Hepatocyte (in vitro differentiated cells): ENCODE measurements at regions not wholly inside any gene's neighbourhood (a gene's known extent, or its start where the extent isn't known, plus 50 kb on each side); places are given as distances from the start of the nearest gene placed in this dataset.

ENCODE experiments used
- DNase-seq: peaks from one replicate; pipeline ENCODE4 v3.0.0-alpha.2; 2016; ENCODE audit warnings: low spot score
- H2AFZ ChIP-seq: fragments of 200-600 bp; sonication (generic); 2 replicates; pipeline ENCODE4 v1.6.0; 2016; ENCODE audit warnings: antibody characterized with exemption, mild to moderate bottlenecking
- H3K27ac ChIP-seq: fragments of 200-600 bp; sonication (generic); 2 replicates; pipeline ENCODE4 v1.5.1; 2016; ENCODE audit warnings: mild to moderate bottlenecking
- H3K27me3 ChIP-seq: fragments of 200-600 bp; sonication (generic); 2 replicates; pipeline ENCODE4 v1.6.1; 2016
- H3K36me3 ChIP-seq: fragments of 200-600 bp; sonication (generic); replicated peaks from 2 replicates; pipeline ENCODE4 v1.5.1; 2016; ENCODE audit warnings: low read depth; ENCODE audit not compliant: insufficient read depth
- H3K4me1 ChIP-seq: fragments of 200-600 bp; sonication (generic); 2 replicates; pipeline ENCODE4 v1.5.1; 2016; ENCODE audit warnings: mild to moderate bottlenecking, moderate library complexity; ENCODE audit not compliant: insufficient read depth
- H3K4me2 ChIP-seq: fragments of 200-600 bp; sonication (generic); 2 replicates; pipeline ENCODE4 v1.6.0; 2016
- H3K4me3 ChIP-seq: fragments of 200-600 bp; sonication (generic); 2 replicates; pipeline ENCODE4 v1.5.1; 2016; ENCODE audit warnings: mild to moderate bottlenecking
- H3K79me2 ChIP-seq: fragments of 200-600 bp; sonication (generic); 2 replicates; pipeline ENCODE4 v1.6.0; 2017; ENCODE audit warnings: mild to moderate bottlenecking
- H3K9me2 ChIP-seq: fragments of 200-600 bp; sonication (generic); replicated peaks from 2 replicates; pipeline ENCODE4 v1.6.0; 2017; ENCODE audit warnings: mild to moderate bottlenecking; ENCODE audit not compliant: insufficient read depth
- H3K9me3 ChIP-seq: fragments of 200-600 bp; sonication (generic); 2 replicates; pipeline ENCODE4 v1.5.1; 2016; ENCODE audit warnings: low read depth, mild to moderate bottlenecking
- H4K20me1 ChIP-seq: fragments of 200-600 bp; sonication (generic); 2 replicates; pipeline ENCODE4 v1.6.0; 2016; ENCODE audit warnings: mild to moderate bottlenecking; ENCODE audit not compliant: insufficient read depth, poor library complexity, severe bottlenecking
- EZH2 ChIP-seq: fragments of 200-600 bp; sonication (generic); IDR thresholded peaks from 2 replicates; pipeline ENCODE4 v1.6.1; 2016; ENCODE audit warnings: antibody characterized with exemption, mild to moderate bottlenecking, borderline replicate concordance
- EZH2phosphoT487 ChIP-seq: fragments of 200-600 bp; sonication (generic); IDR thresholded peaks from one replicate; pipeline ENCODE4 v1.6.1; 2018; ENCODE audit warnings: antibody characterized with exemption, mild to moderate bottlenecking, low read depth, moderate library complexity; ENCODE audit not compliant: unreplicated experiment, severe bottlenecking
- whole genome bisulfite sequencing: methylation state at CpG from one replicate; pipeline ENCODE4 v1.1.6; 2016; ENCODE audit warnings: low lambda C conversion rate; ENCODE audit errors: missing lambda C conversion rate; 5-methylcytosine and 5-hydroxymethylcytosine counted together
- TF ChIP-seq, protein P1 (sequence below): fragments of 200-600 bp; sonication (generic); IDR thresholded peaks from 2 replicates; pipeline ENCODE4 v1.5.1; 2016; ENCODE audit warnings: antibody characterized with exemption, mild to moderate bottlenecking; ENCODE audit not compliant: poor library complexity

DNA sequence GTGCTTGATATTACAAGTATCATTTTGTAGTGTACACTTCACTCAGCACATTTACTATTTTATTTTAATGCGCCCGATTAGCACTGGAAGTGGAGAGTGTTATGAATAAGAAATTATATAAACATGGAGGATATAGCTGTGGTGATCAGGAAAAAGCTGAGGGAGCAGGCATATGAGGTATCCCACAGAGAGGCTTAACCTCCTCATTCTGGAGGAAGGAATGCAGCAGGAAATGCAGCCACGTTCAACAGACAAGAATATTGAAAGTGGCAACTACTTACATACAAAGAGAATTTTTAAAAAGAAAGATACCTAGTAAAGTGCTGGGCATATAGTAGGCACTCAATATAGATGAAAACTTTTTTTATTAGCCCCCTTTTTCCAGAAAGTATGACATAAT is 166.0 kb upstream of the SATB1 start:
- 76% methylated on average over 3 of the region's 3 CpGs for WGBS
- Histone ChIP-seq H3K27me3 (no peaks in the 10 kb centered on the region), H3K4me1 (no peaks in the 10 kb centered on the region), H3K27ac (no peak overlapping the region), H3K79me2 (no peaks in the 10 kb centered on the region), H2AFZ (no peak overlapping the region), H3K9me2 (no peaks in the 10 kb centered on the region), H3K4me3 (no peak overlapping the region), H3K9me3 (no peaks in the 10 kb centered on the region), H4K20me1 (no peaks in the 10 kb centered on the region), H3K36me3 (no peaks in the 10 kb centered on the region), H3K4me2 (no peak overlapping the region)
- DNase-seq, result no peak
- no peak for TF ChIP-seq EZH2
- TF ChIP-seq EZH2phosphoT487, result no peak
- TF ChIP-seq, protein P1, sequence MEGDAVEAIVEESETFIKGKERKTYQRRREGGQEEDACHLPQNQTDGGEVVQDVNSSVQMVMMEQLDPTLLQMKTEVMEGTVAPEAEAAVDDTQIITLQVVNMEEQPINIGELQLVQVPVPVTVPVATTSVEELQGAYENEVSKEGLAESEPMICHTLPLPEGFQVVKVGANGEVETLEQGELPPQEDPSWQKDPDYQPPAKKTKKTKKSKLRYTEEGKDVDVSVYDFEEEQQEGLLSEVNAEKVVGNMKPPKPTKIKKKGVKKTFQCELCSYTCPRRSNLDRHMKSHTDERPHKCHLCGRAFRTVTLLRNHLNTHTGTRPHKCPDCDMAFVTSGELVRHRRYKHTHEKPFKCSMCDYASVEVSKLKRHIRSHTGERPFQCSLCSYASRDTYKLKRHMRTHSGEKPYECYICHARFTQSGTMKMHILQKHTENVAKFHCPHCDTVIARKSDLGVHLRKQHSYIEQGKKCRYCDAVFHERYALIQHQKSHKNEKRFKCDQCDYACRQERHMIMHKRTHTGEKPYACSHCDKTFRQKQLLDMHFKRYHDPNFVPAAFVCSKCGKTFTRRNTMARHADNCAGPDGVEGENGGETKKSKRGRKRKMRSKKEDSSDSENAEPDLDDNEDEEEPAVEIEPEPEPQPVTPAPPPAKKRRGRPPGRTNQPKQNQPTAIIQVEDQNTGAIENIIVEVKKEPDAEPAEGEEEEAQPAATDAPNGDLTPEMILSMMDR, result no peak

DNA sequence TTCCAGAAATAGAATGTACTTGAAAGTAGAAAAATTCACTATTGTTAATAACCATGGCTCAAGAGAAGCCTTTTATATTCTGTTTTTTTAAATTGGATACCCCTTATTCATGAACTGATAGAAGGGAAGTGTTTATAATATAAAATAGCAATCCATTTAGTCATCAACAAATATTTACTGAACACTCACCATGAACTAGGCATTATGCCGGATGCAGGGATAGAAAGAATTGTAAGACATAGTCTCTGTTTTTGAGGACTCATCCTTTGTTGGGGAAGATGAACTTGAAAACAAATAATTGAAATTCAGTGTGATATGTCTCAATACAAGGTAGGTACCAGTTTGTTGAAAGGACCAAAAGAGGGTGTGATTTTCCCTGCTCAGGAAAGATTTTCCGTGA is 160.9 kb upstream of the SATB1 start:
- Histone ChIP-seq H3K4me2 (no peak overlapping the region), H3K4me1 (no peaks in the 10 kb centered on the region), H3K27me3 (no peaks in the 10 kb centered on the region), H3K36me3 (no peaks in the 10 kb centered on the region), H3K79me2 (no peaks in the 10 kb centered on the region), H4K20me1 (no peaks in the 10 kb centered on the region), H3K9me2 (no peaks in the 10 kb centered on the region), H3K4me3 (no peak overlapping the region), H3K9me3 (no peaks in the 10 kb centered on the region), H3K27ac (no peak overlapping the region), H2AFZ (no peak overlapping the region)
- WGBS, result 85% methylated on average over 2 of the region's 2 CpGs
- TF ChIP-seq EZH2 (no peak), EZH2phosphoT487 (no peak)
- TF ChIP-seq, protein P1, result no peak
- DNase-seq, result no peak

DNA sequence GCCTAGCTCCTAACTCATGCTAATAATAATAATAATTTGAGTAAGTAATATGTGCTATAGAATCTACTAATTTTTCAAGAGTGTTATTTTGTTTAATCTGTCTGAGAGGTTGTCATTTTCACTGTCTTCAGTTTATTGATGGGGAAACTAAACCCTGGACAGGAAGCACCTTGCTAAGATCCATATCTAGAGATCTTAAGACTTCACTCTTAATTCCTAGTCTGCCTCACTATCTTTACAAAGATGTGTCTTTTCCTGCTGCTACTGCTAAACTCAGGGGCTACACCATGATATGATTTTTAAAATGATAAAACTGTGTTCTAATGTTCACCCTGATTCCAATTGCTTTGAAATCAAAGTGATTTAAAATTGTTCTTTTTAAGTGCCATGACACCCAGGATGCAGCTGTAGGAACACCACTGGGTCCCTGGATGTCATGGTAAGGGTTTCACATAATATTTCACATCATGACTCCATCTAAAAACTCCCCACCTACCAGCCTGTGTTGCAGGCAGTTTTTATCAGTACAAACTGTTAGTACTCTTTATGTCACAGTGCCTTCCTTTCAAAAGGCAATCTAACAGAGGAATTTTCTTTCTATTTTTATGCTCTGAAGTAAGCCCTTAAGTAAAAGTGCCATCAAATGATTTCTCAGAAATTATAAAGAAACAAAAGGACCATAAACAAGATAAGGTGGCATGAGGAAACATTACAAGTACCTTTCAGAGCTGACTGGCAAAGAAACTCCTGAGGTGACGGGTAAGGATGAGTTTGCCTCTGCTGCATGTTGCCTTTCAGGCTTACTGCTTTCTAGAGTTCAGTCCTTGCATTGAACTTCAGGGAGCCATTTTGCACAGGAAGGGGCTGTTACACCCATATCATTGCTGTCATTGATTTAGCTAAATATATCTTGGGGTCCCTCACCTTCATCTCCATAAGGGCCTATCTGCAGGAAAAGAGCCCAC is 160.1 kb upstream of the SATB1 start:
- Histone ChIP-seq H3K79me2 (no peaks in the 10 kb centered on the region), H3K36me3 (no peaks in the 10 kb centered on the region), H3K27me3 (no peaks in the 10 kb centered on the region), H3K9me3 (no peaks in the 10 kb centered on the region), H3K4me2 (no peak overlapping the region), H3K27ac (no peak overlapping the region), H3K4me3 (no peak overlapping the region), H3K4me1 (no peaks in the 10 kb centered on the region), H4K20me1 (no peaks in the 10 kb centered on the region), H3K9me2 (no peaks in the 10 kb centered on the region), H2AFZ (no peak overlapping the region)
- TF ChIP-seq EZH2, result no peak
- no peak for TF ChIP-seq EZH2phosphoT487
- TF ChIP-seq, protein P1, result no peak
- no peak for DNase-seq
- 96% methylated on average over 1 of the region's 1 CpG for WGBS
